Right lung (tissue), 2 donors: ENCODE measurements at regions not wholly inside any gene's neighbourhood (a gene's known extent, or its start where the extent isn't known, plus 50 kb on each side); places are given as distances from the start of the nearest gene placed in this dataset.
A peak's percentile ranks its signal among the peaks of the same experiment; 100 is the strongest.
"Not testable (repeated sequence)": the region's sequence is repeated elsewhere in the genome, so short reads cannot be mapped to it uniquely, and the experiment has no call there.

Experiments used
- DNase-seq, 2 donors: peaks; one replicate each; pipeline ENCODE4 v3.0.0-alpha.2; 2013

DNA sequence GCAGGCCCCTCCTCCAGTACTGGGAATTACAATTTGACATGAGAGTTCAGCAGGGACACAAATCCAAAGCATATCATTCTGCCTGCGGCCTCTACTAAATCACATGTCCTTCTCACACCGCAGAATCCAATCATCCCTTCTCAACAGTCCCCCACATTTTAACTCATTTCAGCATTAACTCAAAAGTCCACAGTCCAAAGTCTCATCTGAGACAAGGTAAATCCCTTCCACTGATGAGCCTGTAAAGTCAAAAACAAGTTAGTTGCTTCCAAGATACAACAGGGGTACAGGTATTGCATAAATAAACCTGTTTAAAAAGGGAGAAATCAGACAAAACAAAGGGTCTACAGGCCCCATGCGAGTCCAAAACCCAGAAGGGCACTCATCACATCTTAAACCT lies 64.0 kb downstream of the EBNA1BP2 start:
- DNase-seq: no peak

- DNase-seq: no peak
These were observed 64.4 kb downstream of the EBNA1BP2 start for GRCh38 chr1:43107664-43108063.

DNA sequence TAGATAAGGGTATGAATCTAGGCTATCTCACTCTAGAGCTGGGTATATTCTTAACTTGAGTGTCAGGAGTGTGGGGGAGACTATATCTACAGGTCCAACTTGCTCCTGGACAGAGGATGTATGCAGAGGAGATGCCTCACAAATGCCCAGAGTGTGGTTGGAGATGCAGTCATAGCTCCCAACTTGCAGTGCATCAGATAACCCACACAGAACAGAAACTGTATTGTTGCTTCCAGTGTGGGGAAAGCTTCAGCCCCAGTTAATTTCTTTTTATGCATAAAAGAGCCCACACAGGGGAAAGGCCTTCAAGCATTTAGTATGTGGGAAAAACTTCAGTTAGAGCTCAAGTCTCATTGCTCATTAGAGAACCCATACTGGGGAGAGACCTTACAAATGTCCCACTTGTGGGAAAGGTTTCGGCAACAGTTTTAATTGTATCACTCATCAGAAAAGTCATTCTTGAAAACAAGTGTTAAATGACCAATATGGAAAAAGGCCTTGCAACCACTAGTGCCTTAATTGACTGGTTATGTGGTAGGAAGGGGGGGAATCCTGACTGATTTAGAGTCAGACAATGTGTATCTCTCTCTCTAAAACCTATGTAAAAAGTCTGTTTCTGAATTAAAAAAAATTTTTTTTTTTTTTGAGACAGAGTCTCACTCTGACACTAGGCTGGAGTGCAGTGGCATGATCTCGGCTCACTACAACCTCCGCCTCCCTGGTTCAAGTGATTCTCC lies 67.9 kb downstream of the EBNA1BP2 start:
- DNase-seq: no peak

DNA sequence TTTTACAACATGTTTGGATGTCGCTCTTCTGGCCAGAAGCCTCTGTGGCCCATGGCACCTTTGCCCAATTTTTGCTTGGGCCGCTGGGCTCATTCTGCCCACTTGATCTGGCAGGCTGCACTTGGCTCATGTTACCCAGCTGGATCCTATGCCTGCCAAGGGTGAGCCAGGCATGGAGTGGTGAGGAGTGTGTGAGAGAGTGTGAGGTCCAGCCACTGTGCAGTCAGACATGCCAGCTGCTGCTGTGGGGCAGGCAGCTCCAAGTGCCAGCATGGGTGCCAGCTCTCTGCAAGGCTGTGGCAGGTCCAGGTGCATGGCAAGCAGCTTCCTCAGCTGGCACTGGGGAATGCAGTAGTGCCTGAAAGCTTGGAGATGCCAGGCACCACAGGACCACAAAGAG lies 71.0 kb downstream of the EBNA1BP2 start:
- DNase-seq: no peak

GRCh38 chr1:43098200-43098599 lies 73.9 kb downstream of the EBNA1BP2 start:
- no peak for DNase-seq

DNA sequence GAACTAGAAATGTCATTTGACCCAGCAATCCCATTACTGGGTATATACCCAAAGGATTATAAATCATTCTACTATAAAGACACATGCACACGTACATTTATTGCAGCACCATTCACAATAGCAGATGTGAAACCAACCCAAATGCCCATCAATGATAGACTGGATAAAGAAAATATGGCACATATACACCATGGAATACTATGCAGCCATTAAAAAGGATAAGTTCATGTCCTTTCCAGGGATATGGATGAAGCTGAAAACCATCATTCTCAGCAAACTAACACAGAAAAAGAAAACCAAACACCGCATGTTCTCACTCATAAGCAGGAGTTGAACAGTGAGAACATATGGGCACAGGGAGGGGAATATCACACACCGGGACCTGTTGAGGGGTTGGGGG lies 75.6 kb downstream of the EBNA1BP2 start:
- not testable (repeated sequence) for DNase-seq

- DNase-seq: not testable (repeated sequence)
These were observed 81.3 kb downstream of the EBNA1BP2 start for GRCh38 chr1:43090812-43091211.

DNA sequence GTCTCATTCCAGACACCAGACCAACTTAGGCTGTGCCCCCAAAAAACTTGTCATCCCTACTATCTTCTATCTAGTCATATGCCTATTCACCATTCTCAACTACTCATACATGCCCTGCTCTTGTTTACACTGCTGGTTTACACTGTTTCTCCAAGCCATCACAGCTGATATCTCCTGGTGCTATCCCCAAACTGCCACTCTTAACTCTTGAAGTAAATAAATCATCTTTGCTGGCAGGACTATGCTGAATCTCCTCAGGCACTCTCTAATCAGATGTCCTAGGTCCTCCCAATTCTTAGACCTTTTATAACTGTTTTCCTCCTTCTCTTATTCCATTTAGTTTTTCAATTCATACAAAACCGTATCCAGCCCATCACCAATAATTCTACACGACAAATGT lies 81.9 kb downstream of the EBNA1BP2 start:
- not testable (repeated sequence) for DNase-seq

GRCh38 chr1:43083375-43083891 lies 88.7 kb downstream of the EBNA1BP2 start:
- no peak for DNase-seq

GRCh38 chr1:43082740-43083139 lies 89.3 kb downstream of the EBNA1BP2 start:
- no peak for DNase-seq

GRCh38 chr1:43077273-43077672 lies 94.8 kb downstream of the EBNA1BP2 start:
- DNase-seq: no peak

DNA sequence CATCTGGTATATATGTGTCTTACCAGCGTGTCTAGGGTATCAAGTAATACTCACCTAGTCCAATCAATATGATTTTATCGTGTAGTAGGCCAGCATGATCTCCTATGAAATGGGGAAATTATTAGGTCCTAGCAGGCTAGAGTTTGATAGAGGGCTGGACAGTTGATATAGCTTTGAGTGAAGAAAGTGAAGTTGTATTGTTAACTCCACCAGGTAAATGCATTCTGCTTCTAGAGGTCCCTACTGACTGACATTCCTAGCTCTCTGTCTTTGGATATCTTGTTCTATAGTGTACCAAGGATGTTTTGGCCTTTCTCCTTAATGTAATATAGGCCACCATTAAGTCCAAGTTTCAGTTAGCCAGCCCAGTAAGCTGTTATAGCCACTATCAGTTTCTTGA lies 97.4 kb downstream of the EBNA1BP2 start:
- DNase-seq: no peak

DNA sequence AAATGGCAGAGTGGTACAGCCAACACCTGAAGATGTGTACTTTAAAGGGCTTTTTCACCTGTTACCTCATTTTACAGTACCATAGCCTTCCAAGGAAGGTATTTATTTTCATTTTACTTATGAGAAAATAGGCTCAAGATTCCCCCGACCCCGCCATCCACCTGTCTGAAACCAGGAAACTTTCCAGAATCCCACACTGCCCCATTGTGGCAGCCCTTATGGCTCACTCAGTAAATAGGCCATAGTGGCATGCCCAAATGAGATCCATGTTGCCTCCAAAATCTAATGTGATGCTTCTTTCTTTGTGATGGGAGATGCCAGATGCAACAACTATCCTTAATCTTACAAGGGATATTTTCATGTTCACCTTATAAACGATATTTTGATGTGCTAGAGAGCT lies 97.8 kb downstream of the EBNA1BP2 start:
- DNase-seq: no peak

GRCh38 chr1:43073490-43074230 lies 98.4 kb downstream of the EBNA1BP2 start:
- DNase-seq: peak; percentile 69 to 83

DNA sequence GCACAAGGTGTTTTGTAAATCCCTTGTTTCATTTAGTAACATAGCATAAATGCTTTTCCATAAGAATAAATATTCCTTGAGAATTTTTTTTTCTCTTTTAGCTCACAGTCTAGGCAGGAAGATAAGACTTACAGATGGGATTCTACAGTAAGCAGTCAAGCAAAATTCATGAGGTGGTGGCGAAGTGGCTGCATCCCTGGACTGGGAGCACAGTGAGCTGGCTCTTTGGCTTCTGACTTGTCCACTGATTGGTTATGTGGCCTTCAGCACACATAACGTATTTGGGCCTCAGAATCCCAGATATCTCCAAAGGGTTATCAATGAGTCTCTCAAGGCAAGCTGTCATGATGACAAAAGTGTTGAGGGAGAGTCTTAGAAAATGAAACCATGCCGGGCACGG lies 99.8 kb downstream of the EBNA1BP2 start:
- no peak for DNase-seq

DNA sequence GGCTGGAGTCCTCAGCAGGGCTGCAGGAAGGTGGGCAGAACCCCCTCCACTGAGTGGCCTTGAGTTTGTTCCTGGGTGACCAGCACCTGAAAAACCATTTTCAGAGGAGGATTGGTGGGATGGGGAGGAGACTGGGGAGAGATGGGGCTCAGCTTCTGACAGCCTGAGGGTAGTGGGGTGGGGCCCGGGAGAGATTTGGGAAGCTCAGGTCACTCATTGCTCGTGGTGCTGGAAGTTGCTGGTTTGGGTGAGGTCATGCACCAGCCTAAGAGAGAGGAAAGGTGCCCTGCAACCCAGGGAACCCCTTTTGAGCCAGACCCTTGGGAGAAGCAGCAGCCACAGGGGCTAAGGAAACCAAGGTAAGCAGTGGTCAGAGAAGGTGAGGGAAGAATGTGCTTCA lies 100.8 kb downstream of the EBNA1BP2 start:
- DNase-seq: no peak

DNA sequence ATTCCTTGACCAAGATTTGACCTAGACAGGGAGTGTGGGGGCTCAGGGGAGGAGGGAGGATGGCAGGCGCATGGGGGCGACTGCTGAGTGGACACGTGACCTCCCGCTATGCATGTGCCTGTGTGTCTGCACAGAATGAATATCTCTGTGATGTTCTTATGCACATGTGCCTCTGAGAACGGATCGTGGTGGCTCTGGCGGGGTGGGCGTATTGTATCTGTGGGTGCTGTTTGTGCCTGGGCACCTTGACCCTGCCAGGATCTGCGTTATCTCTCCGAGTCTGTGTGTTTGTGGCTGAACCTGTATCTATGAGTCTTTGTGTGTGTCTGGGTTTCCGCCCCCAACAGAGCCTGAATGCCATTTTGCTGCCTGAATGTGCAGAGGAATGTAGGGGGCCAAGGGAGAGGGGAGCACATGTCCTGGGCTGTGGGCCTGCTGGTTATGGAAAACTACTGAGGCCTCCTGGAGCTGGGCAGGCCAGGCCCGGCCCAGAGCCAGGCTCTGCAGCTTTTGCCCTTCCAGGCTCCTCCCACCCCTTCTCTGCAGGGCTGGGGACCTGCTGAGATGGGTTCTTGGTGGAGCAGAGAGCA lies 102.5 kb downstream of the EBNA1BP2 start:
- no peak for DNase-seq

- no peak for DNase-seq
These were observed 103.2 kb downstream of the EBNA1BP2 start for GRCh38 chr1:43068911-43069310.

DNA sequence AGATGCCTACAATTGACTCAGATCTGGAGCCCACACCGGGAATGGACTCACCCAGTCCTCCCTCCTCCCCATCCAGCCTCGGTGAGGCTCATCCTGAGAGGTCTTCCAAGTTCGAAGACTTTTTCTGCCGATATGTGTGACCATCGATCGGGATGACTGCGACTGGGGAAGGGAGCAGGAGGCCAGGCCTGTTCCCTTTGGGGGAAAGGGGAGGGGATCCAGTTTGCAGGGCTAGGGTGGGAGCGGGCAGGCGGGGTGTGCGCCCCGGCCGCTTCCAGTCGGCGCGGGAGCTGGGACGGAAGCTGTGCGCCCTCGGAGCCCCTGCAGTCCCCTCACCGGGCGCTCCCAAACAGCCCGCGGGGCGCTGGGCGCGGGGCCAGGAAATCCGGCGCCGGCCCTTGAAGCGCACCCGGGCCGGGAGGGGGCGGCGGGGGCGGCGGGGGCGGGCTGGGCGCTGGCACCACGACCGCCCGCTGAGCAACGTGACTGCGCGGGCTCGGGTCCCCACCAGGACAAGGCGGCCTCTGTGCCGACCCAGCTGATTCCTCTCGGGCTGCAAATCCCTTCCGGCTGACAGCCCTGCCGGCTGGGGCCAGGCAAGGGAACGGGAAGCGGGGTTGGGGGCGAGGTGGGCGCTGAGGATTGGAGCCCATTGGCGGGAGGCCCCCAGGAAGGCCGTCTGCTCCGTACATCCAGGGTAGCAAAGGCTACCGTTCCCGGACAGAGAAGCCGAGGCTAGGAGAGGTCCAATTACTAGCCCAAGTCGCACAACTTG lies 103.9 kb downstream of the EBNA1BP2 start:
- DNase-seq: peak; percentile 62 to 66

DNA sequence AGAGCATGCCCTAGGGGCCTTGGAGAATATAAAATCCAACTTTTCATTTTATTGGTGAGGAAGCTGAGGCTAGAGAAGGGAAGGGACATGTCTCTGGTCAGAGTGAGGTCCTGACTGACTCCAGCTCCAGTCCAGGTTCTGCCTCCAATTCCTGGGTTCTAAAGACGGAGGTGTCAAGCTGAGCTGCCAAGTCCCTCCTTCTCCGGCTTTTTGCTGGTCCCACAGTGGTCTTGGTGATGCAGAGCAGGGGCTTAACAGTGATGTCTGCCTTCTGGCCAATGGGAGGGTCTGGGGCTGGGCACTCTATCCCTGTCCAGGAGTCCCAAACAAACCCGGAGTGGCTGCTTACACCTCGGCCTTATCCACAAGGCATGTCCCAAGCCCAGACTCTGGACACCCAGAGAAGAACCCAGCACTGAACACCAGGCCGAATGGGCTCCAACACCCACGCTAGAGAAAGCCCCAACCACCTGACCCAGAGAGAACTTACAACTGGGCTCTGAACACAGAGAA lies 104.8 kb downstream of the EBNA1BP2 start:
- DNase-seq: no peak

GRCh38 chr1:43066578-43066977 lies 105.5 kb downstream of the EBNA1BP2 start:
- no peak for DNase-seq
